LNCaP clone FGC (cell line): ENCODE measurements at regions not wholly inside any gene's neighbourhood (a gene's known extent, or its start where the extent isn't known, plus 50 kb on each side); places are given as distances from the start of the nearest gene placed in this dataset.
"Not testable (repeated sequence)": the region's sequence is repeated elsewhere in the genome, so short reads cannot be mapped to it uniquely, and the experiment has no call there.

Experiments used
- DNase-seq: peaks from one replicate; pipeline ENCODE4 v3.0.0-alpha.2; 2011; ENCODE audit warnings: low read depth
- H3K4me3 ChIP-seq: 2 replicates; pipeline ENCODE4 v1.5.1; 2011; ENCODE audit warnings: mild to moderate bottlenecking, low read depth, low read length, control low read depth
- CTCF ChIP-seq: IDR thresholded peaks from 2 replicates; pipeline ENCODE4 v1.5.1; 2012; ENCODE audit warnings: mild to moderate bottlenecking; ENCODE audit not compliant: control insufficient read depth, insufficient read depth; ENCODE audit errors: extremely low read depth

GRCh38 chr2:131626011-131626410 is 98.3 kb downstream of the CCDC74A start:
- DNase-seq, H3K4me3 ChIP-seq: not testable (repeated sequence)

GRCh38 chr2:131626565-131626964 is 98.9 kb downstream of the CCDC74A start:
- not testable (repeated sequence) for DNase-seq, H3K4me3 ChIP-seq

GRCh38 chr2:131627777-131628176 is 100.1 kb downstream of the CCDC74A start:
- DNase-seq: not testable (repeated sequence)

DNA sequence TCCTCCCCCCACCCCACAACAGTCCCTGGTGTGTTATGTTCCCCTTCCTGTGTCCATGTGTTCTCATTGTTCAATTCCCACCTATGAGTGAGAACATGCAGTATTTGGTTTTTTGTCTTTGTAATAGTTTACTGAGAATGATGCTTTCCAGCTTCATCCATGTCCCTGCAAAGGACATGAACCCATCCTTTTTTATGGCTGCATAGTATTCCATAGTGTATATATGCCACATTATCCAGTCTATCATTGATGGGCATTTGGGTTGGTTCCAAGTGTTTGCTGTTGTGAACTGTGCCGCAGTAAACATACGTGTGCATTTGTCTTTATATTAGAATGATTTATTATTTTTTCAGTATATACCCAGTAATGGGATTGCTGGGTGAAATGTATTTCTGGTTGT is 104.0 kb downstream of the CCDC74A start:
- DNase-seq, H3K4me3 ChIP-seq: not testable (repeated sequence)

More at GRCh38 chr2:131627777-131628176, 100.1 kb downstream of the CCDC74A start:
- not testable (repeated sequence) for H3K4me3 ChIP-seq

- not testable (repeated sequence) for DNase-seq
Measured at GRCh38 chr2:131633405-131633804, 105.7 kb downstream of the CCDC74A start.

DNA sequence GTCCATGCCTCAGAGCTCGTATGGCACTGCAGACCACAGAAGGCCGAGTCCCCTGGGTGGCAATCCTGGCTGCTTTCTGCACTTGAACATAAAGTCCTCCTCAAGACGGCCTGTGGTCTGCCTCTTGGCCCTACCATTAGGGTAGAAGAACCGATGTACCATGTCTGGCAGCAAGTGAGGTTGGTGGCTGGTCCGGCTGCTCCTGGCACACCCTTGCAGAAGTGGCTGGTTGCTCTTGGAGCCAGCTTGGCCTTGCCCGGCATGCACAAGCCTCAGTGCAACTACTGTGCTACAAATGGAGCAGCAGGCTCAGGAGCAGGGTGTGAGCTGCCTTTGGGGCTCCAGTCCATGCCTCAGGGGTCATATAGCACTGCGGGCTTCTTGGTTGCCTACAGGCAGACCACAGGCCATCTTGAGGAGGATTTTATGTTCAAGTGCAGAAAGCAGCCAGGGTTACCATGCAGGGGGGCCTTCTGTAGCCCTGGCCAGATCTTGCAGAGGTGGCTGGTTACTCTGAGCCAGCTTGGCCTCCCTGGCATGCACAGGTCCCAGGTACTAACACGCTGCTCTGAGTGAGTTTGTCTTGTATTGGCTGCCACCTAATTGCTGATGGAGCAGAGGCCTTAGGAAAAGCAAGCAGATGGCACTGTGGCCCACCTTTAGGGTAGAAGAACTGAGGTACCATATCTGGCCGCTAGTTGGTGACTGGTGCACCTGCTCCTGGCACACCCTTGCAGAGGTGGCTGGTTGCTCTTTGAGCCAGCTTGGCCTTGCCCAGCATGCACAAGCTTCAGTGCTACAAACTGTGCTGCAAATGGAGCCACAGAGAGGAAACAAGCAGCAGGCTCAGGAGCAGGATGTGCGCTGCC is 106.4 kb downstream of the CCDC74A start:
- not testable (repeated sequence) for H3K4me3 ChIP-seq, DNase-seq

More at GRCh38 chr2:131633405-131633804, 105.7 kb downstream of the CCDC74A start:
- not testable (repeated sequence) for H3K4me3 ChIP-seq

GRCh38 chr2:131635611-131636010 is 107.9 kb downstream of the CCDC74A start:
- DNase-seq: no peak
- H3K4me3 ChIP-seq: no peak overlapping the region
- no peak for TF ChIP-seq CTCF

GRCh38 chr2:131636704-131637308 is 109.1 kb downstream of the CCDC74A start:
- DNase-seq, H3K4me3 ChIP-seq: not testable (repeated sequence)

GRCh38 chr2:131639001-131639620 is 111.4 kb downstream of the CCDC74A start:
- not testable (repeated sequence) for DNase-seq

GRCh38 chr2:131641414-131642206 is 113.9 kb downstream of the CCDC74A start:
- DNase-seq: no peak
- TF ChIP-seq CTCF: no peak
- no peak overlapping the region for H3K4me3 ChIP-seq

More at GRCh38 chr2:131639001-131639620, 111.4 kb downstream of the CCDC74A start:
- H3K4me3 ChIP-seq: not testable (repeated sequence)

GRCh38 chr2:131643180-131643579 is 115.5 kb downstream of the CCDC74A start:
- not testable (repeated sequence) for DNase-seq, H3K4me3 ChIP-seq
